ENCODE measurements at regions not wholly inside any gene's neighbourhood (a gene's known extent, or its start where the extent isn't known, plus 50 kb on each side); places are given as distances from the start of the nearest gene placed in this dataset.

DNA sequence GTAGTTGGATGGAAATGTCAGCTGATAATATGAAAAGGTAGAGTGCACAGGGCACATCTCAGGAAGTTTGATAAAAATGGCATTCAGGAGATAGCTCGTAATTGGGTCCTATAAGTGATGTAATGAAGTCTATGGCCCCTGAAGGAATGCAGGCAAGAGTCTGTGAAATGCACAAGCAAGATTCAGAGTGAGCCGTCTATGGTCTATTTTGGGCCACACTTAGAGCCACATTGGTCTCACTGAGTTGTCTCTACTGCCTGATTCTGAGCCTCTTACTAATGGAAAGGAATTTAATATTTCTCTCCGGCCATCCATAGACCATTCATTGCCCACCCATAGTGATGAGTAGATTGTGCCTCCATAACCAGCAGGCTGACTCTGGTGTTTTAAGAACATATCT is 111.3 kb upstream of the KCNN2 start:
- whole genome bisulfite sequencing (ENCODE audit: insufficient coverage) = 79% methylated on average over 2 of the region's 3 CpGs
- no peaks in the 10 kb centered on the region for H3K27me3 Mint-ChIP-seq
- Histone ChIP-seq H4K20me1 (ENCODE audit: control insufficient read depth, insufficient read depth, low read length, poor library complexity, severe bottlenecking) (no peaks in the 10 kb centered on the region), H3K9me3 (ENCODE audit: control extremely low read depth in 1 of 3, control insufficient read depth in 2 of 3, insufficient read depth in 1 of 3, low read length in 2 of 3) (no peaks in the 10 kb centered on the region), H3K9ac (ENCODE audit: low read length) (no peak overlapping the region), H3K4me2 (replicated peaks; ENCODE audit: low read depth, low read length, poor library complexity, severe bottlenecking) (no peak overlapping the region), H3K79me2 (ENCODE audit: control insufficient read depth, insufficient read depth, low read length) (no peaks in the 10 kb centered on the region), H3K27me3 (replicated peaks in 1 of 4; ENCODE audit: control extremely low read depth in 1 of 4, control insufficient read depth in 3 of 4, insufficient read depth in 4 of 4, low read length in 3 of 4) (no peaks in the 10 kb centered on the region), H3K4me1 (ENCODE audit: control insufficient read depth in 2 of 2, insufficient read depth in 2 of 2, low read length in 2 of 2) (no peaks in the 10 kb centered on the region), H2AFZ (ENCODE audit: insufficient read depth, low read depth, low read length, poor library complexity, severe bottlenecking) (no peak overlapping the region), H3K27ac (ENCODE audit: low read length in 2 of 2) (no peak overlapping the region), H3K4me3 (ENCODE audit: control extremely low read depth in 1 of 5, extremely low read depth in 1 of 5, insufficient read depth in 1 of 5, low read depth in 2 of 5, low read length in 4 of 5) (no peak overlapping the region), H3K36me3 (replicated peaks in 1 of 2; ENCODE audit: control extremely low read depth in 1 of 2, control insufficient read depth in 1 of 2, extremely low read depth in 1 of 2, insufficient read depth in 2 of 2, low read length in 1 of 2) (no peaks in the 10 kb centered on the region)
- DNase-seq (no peak), ATAC-seq (ENCODE audit: low read depth) (no peak)
- no peak for TF ChIP-seq EZH2 (IDR thresholded peaks at IDR 0.05; ENCODE audit: borderline replicate concordance, insufficient read depth, low read depth, low read length, poor library complexity, severe bottlenecking)
- no peak for TF ChIP-seq CTCF (IDR thresholded peaks at IDR 0.05)
- H3K9me3 Mint-ChIP-seq (ENCODE audit: insufficient read depth) = peaks cover 3% of the 10 kb centered on the region
- H3K4me1 Mint-ChIP-seq = no peaks in the 10 kb centered on the region
- no peak overlapping the region for H3K27ac Mint-ChIP-seq
- ChIA-PET POLR2A (no interaction called here), CTCF (no interaction called here)
- H3K4me3 Mint-ChIP-seq = no peak overlapping the region
- intact Hi-C loops (cut with micrococcal nuclease) = no loop called here

DNA sequence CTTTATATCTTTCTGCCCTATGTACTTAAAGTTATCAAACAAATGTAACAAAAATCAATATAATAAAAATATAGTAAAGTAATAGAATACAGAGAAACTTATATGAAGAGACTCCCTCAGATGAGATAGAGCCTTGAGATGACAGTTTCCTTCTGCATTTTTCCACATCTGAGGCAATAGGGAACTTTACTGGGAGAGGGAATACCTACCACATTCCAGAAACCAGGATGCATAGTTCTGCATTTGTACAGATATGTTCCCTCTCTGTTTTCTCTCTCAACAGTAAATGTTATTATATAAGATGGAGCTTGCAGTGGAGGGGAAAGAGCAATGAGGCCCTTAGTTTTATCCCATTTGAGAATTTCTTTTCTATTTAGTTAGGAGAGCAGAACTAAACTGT is 109.6 kb upstream of the KCNN2 start:
- Mint-ChIP-seq H3K4me3 (no peak overlapping the region), H3K4me1 (no peaks in the 10 kb centered on the region), H3K27ac (no peak overlapping the region), H3K9me3 (ENCODE audit: insufficient read depth) (peaks cover 3% of the 10 kb centered on the region), H3K27me3 (no peaks in the 10 kb centered on the region)
- no peaks in the 10 kb centered on the region for H4K20me1 ChIP-seq (ENCODE audit: control insufficient read depth, insufficient read depth, low read length, poor library complexity, severe bottlenecking)
- ATAC-seq (ENCODE audit: low read depth) = no peak
- POLR2A ChIA-PET = no interaction called here
- no peak overlapping the region for H2AFZ ChIP-seq (ENCODE audit: insufficient read depth, low read depth, low read length, poor library complexity, severe bottlenecking)
- no peak overlapping the region for H3K9ac ChIP-seq (ENCODE audit: low read length)
- H3K36me3 ChIP-seq (replicated peaks in 1 of 2; ENCODE audit: control extremely low read depth in 1 of 2, control insufficient read depth in 1 of 2, extremely low read depth in 1 of 2, insufficient read depth in 2 of 2, low read length in 1 of 2) = no peaks in the 10 kb centered on the region
- no peak for TF ChIP-seq CTCF (IDR thresholded peaks at IDR 0.05)
- TF ChIP-seq EZH2 (IDR thresholded peaks at IDR 0.05; ENCODE audit: borderline replicate concordance, insufficient read depth, low read depth, low read length, poor library complexity, severe bottlenecking) = no peak
- no peaks in the 10 kb centered on the region for H3K79me2 ChIP-seq (ENCODE audit: control insufficient read depth, insufficient read depth, low read length)
- H3K27me3 ChIP-seq (replicated peaks in 1 of 4; ENCODE audit: control extremely low read depth in 1 of 4, control insufficient read depth in 3 of 4, insufficient read depth in 4 of 4, low read length in 3 of 4) = no peaks in the 10 kb centered on the region
- intact Hi-C loops (cut with micrococcal nuclease) = no loop called here
- CTCF ChIA-PET = no interaction called here
- H3K4me1 ChIP-seq (ENCODE audit: control insufficient read depth in 2 of 2, insufficient read depth in 2 of 2, low read length in 2 of 2) = no peaks in the 10 kb centered on the region
- H3K4me2 ChIP-seq (replicated peaks; ENCODE audit: low read depth, low read length, poor library complexity, severe bottlenecking) = no peak overlapping the region
- no peaks in the 10 kb centered on the region for H3K9me3 ChIP-seq (ENCODE audit: control extremely low read depth in 1 of 3, control insufficient read depth in 2 of 3, insufficient read depth in 1 of 3, low read length in 2 of 3)
- no peak overlapping the region for H3K4me3 ChIP-seq (ENCODE audit: control extremely low read depth in 1 of 5, extremely low read depth in 1 of 5, insufficient read depth in 1 of 5, low read depth in 2 of 5, low read length in 4 of 5)
- no peak overlapping the region for H3K27ac ChIP-seq (ENCODE audit: low read length in 2 of 2)
- DNase-seq = no peak

Data from B cell (primary cell).